Effector memory CD8-positive, alpha-beta T cell (primary cell): ENCODE measurements at regions not wholly inside any gene's neighbourhood (a gene's known extent, or its start where the extent isn't known, plus 50 kb on each side); places are given as distances from the start of the nearest gene placed in this dataset.

Experiments
- ATAC-seq: fragments of 150-1000 bp; cut with Tn5 transposase; replicated peaks from 2 replicates; pipeline ENCODE4 v1.10.0; 2021; ENCODE audit warnings: mild to moderate bottlenecking, moderate library complexity
- DNase-seq, 3 experiments: peaks; one replicate each; pipeline ENCODE4 v3.0.0; 2021
- H3K27ac Mint-ChIP-seq, 2 donors: one replicate each; pipeline ENCODE4 v1.8.0; 2022; ENCODE audit warnings: mild to moderate bottlenecking in 2 of 2, mixed read lengths in 2 of 2, moderate library complexity in 2 of 2
- H3K27me3 Mint-ChIP-seq, 2 donors: one replicate each; pipeline ENCODE4 v1.8.0; 2022; ENCODE audit warnings: mixed read lengths in 2 of 2
- H3K36me3 Mint-ChIP-seq: one replicate; pipeline ENCODE4 v1.8.0; 2022; ENCODE audit warnings: mild to moderate bottlenecking, moderate library complexity, mixed read lengths; ENCODE audit not compliant: insufficient read depth
- H3K4me1 Mint-ChIP-seq, 2 donors: one replicate each; pipeline ENCODE4 v1.8.0; 2022; ENCODE audit warnings: low read depth in 2 of 2, mixed read lengths in 2 of 2
- H3K4me3 Mint-ChIP-seq, 2 donors: one replicate each; pipeline ENCODE4 v1.8.0; 2022; ENCODE audit warnings: mild to moderate bottlenecking in 2 of 2, mixed read lengths in 2 of 2, moderate library complexity in 2 of 2
- H3K9me3 Mint-ChIP-seq, 2 donors: one replicate each; pipeline ENCODE4 v1.8.0; 2022; ENCODE audit warnings: mixed read lengths in 2 of 2

DNA sequence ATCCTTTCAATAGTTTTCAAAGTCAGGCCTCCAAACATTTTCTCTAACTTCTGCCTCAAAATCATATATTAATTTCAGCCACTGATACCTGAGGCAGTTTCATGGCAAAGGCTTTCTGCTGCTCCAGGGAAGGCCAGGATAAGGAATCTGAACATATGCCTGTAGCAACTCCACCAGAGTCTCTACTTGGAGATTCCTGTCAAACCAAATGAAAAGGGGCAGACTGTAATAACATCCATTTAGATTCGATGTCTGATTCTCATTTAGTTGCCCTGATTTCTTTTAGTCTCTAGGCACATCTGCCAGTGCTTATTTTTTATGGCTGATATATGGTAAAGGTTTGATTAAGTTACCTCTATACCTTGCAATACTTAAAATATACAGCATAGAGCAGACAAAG, 109.6 kb upstream of the ZNF385D start:
- no peaks in the 10 kb centered on the region for H3K27me3 Mint-ChIP-seq
- H3K36me3 Mint-ChIP-seq = no peaks in the 10 kb centered on the region
- H3K4me1 Mint-ChIP-seq = no peaks in the 10 kb centered on the region
- no peak for DNase-seq
- peaks cover 11 to 14% of the 10 kb centered on the region in 2 donors for H3K9me3 Mint-ChIP-seq
- no peak overlapping the region for H3K4me3 Mint-ChIP-seq
- no peak overlapping the region for H3K27ac Mint-ChIP-seq
- no peak for ATAC-seq

DNA sequence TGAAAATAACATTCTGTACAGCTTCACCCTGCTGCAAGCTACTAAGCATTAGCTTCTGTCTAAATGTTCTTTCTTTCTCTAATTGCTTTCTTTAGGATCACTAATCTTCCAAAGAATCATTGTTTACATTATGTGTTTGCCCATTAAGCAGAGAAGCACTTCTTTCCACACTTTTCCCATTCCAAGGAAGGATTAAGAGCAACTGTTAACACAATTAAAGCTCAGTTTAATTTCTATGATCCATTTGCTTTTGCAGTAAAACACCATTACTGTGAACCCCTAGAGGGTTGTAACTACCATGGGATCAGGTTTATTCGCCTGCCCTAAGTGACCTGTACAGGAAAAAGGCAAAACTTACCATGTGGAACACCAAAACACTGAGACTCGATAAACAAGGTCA, 125.8 kb upstream of the ZNF385D start:
- Mint-ChIP-seq H3K36me3 (no peaks in the 10 kb centered on the region), H3K4me3 (no peak overlapping the region), H3K9me3 (peaks cover 5 to 7% of the 10 kb centered on the region in 2 donors), H3K4me1 (no peaks in the 10 kb centered on the region), H3K27me3 (no peaks in the 10 kb centered on the region), H3K27ac (no peak overlapping the region)
- ATAC-seq (no peak), DNase-seq (no peak)

GRCh38 chr3:21877214-21877754, 126.3 kb upstream of the ZNF385D start:
- no peak for ATAC-seq
- Mint-ChIP-seq H3K4me1 (no peaks in the 10 kb centered on the region), H3K4me3 (no peak overlapping the region), H3K36me3 (no peaks in the 10 kb centered on the region), H3K9me3 (peaks cover 5 to 7% of the 10 kb centered on the region in 2 donors), H3K27ac (no peak overlapping the region), H3K27me3 (no peaks in the 10 kb centered on the region)
- no peak for DNase-seq

DNA sequence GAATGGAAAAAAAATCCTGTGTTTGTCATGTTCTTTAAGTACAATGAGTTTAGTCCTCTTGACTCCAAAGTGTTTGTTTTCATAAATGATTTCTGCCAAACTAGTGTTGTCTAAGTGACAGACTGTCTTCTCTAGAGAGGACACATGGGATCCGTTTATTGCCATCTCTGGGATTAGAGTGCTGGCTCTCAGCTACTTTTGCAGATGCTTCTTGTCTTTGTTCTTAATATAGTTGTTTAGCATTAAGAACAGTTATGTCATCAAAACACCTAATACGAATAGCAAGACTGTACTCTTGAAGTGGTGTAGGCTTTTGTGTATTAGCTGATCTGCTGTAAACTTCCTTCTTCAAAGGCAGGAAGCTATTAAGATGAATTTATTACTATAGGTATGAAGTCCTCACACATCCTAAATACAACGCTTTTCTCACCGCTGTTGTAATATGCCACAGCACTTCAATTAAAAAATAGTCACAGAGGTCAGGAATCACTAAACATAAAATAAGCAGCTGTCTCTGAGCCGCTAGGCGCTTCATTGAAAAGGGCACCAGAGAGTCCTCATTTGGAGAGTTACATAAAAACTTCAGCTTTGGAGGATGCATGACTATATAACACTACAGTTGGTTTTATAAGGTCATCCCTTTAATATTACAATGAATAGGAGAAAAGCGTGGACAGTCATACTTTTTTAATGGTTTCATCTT, 128.3 kb upstream of the ZNF385D start:
- Mint-ChIP-seq H3K4me3 (no peak overlapping the region), H3K27ac (no peak overlapping the region)

GRCh38 chr3:21888656-21889055, 137.6 kb upstream of the ZNF385D start:
- DNase-seq (no peak), ATAC-seq (no peak)
- H3K9me3 Mint-ChIP-seq = peaks cover 8 to 32% of the 10 kb centered on the region in 2 donors
- no peaks in the 10 kb centered on the region for H3K27me3 Mint-ChIP-seq
- H3K27ac Mint-ChIP-seq = no peak overlapping the region
- no peak overlapping the region for H3K4me3 Mint-ChIP-seq
- H3K36me3 Mint-ChIP-seq = peaks cover 3% of the 10 kb centered on the region
- no peaks in the 10 kb centered on the region for H3K4me1 Mint-ChIP-seq

More for the DNA sequence above, 128.3 kb upstream of the ZNF385D start:
- Mint-ChIP-seq H3K36me3 (no peaks in the 10 kb centered on the region), H3K4me1 (no peaks in the 10 kb centered on the region), H3K27me3 (no peaks in the 10 kb centered on the region), H3K9me3 (peaks cover 5 to 7% of the 10 kb centered on the region in 2 donors)
- no peak for DNase-seq
- ATAC-seq = no peak

DNA sequence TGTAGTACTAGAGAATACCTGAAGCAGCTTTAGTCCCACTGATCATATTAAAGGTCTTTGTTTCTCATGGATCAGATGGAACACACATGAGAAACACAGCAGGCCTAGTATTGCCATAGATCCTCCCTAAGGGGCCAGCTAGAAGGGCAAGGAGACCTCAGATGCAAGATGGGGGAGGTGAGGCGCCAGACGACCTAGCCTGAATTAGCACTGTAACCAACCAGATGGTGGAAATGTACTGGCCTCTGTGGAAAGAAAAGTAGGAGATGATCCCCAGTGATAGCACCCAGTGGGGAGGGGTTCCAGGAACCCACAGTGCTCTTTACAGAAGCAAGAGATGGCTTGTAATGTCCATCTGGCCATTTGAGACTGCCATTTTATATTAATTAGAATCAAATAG, 138.2 kb upstream of the ZNF385D start:
- peaks cover 3% of the 10 kb centered on the region for H3K36me3 Mint-ChIP-seq
- no peak overlapping the region for H3K27ac Mint-ChIP-seq
- ATAC-seq = no peak
- H3K9me3 Mint-ChIP-seq = peaks cover 8 to 32% of the 10 kb centered on the region in 2 donors
- no peak for DNase-seq
- H3K4me1 Mint-ChIP-seq = no peaks in the 10 kb centered on the region
- no peaks in the 10 kb centered on the region for H3K27me3 Mint-ChIP-seq
- no peak overlapping the region for H3K4me3 Mint-ChIP-seq

DNA sequence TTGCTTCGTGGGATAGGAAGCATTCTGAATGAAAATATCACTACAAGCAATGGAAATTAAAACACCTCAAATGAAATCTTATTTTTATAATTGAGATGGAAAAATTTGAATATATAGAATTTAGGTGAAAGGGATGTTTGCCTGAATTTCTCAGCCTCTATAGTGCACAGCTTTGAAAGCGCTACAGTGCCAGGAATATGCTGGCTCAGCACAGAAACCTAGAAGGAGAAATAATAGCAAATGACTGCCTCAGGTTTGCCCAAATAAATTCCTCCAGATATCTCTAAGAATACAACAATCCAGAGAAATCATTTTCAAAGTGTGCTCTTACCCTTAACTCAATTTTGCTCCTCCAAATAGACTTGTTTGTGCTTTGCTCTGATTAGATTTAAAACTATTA, 141.1 kb upstream of the ZNF385D start:
- Mint-ChIP-seq H3K27ac (no peak overlapping the region), H3K36me3 (peaks cover 3% of the 10 kb centered on the region), H3K9me3 (peaks cover 12 to 31% of the 10 kb centered on the region in 2 donors), H3K27me3 (no peaks in the 10 kb centered on the region), H3K4me1 (no peaks in the 10 kb centered on the region), H3K4me3 (no peak overlapping the region)
- ATAC-seq (no peak), DNase-seq (no peak)

- H3K36me3 Mint-ChIP-seq = no peaks in the 10 kb centered on the region
- no peaks in the 10 kb centered on the region for H3K4me1 Mint-ChIP-seq
- DNase-seq (no peak), ATAC-seq (no peak)
- no peaks in the 10 kb centered on the region for H3K27me3 Mint-ChIP-seq
- H3K27ac Mint-ChIP-seq = no peak overlapping the region
- H3K9me3 Mint-ChIP-seq = peaks cover 15 to 28% of the 10 kb centered on the region in 2 donors
- no peak overlapping the region for H3K4me3 Mint-ChIP-seq
Measured at GRCh38 chr3:21893242-21893641, 142.2 kb upstream of the ZNF385D start.

DNA sequence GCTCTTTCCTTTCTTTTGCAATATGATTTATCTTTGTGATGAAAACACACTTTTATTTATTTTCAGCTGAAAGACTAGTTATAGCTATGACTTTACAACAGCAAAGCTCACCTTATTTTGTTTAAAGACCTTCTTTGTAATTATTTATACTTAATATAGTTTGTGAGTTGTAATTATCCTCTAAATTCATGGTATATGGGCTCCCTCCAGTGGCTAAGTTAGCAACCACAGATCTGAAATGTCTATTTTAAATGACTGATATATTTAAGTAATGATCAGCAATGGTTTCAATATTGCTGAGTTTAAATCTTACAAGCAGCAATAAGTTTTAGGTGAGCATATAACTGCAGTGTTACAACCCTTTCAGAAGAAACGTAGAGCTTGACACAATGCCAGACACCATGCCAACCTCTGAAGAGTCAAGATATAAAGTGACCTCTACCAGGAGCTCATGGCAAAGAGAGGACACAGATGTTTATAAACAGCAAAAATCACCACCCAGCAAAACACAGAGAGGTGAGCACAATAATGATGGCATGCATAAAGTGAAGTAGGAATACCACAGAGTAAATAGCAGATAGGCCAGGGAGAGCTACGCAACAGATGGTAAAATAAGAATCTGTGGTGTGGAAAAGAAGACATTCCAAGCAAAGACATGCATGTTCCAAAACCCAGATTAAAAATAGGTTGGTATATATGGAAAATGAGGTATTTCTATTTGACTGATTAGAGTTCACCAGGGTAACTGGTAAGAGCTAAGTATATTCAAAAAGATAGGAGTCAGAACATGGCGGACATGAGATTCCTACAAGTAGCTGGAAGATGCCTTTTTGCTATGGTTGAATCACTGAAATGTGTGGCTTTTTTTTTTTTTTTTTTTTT, 143.7 kb upstream of the ZNF385D start:
- no peaks in the 10 kb centered on the region for H3K36me3 Mint-ChIP-seq
- no peak for DNase-seq
- no peak for ATAC-seq
- H3K4me3 Mint-ChIP-seq = no peak overlapping the region
- H3K27ac Mint-ChIP-seq = no peak overlapping the region
- H3K4me1 Mint-ChIP-seq = no peaks in the 10 kb centered on the region
- H3K9me3 Mint-ChIP-seq = peaks cover 14 to 16% of the 10 kb centered on the region in 2 donors
- H3K27me3 Mint-ChIP-seq = no peaks in the 10 kb centered on the region

DNA sequence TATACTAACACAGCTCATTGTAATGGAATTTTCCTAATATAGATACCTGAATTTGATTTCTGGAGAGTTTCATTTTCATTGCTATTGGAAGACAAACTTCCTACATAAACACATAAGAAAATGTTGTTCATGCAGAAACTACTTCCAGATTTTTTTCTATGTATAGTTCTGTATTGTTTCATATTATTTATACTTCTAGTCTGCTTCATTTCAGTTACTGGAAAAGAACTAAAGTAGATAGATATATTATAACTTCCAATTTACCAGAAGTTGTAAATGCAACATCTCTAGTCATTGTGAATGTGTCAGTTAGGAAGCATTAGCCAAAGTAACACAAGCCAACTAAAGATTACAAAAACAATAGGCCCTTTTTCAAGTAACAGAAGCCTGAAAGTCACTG, 147.3 kb upstream of the ZNF385D start:
- no peaks in the 10 kb centered on the region for H3K27me3 Mint-ChIP-seq
- DNase-seq (no peak), ATAC-seq (no peak)
- no peak overlapping the region for H3K4me3 Mint-ChIP-seq
- H3K27ac Mint-ChIP-seq = no peak overlapping the region
- no peaks in the 10 kb centered on the region for H3K4me1 Mint-ChIP-seq
- peaks cover 10 to 14% of the 10 kb centered on the region in 2 donors for H3K9me3 Mint-ChIP-seq
- H3K36me3 Mint-ChIP-seq = no peaks in the 10 kb centered on the region

- peaks cover 6 to 7% of the 10 kb centered on the region in 2 donors for H3K9me3 Mint-ChIP-seq
- no peaks in the 10 kb centered on the region for H3K4me1 Mint-ChIP-seq
- H3K4me3 Mint-ChIP-seq = no peak overlapping the region
- H3K27ac Mint-ChIP-seq = no peak overlapping the region
- no peaks in the 10 kb centered on the region for H3K27me3 Mint-ChIP-seq
- H3K36me3 Mint-ChIP-seq = no peaks in the 10 kb centered on the region
- DNase-seq (no peak), ATAC-seq (no peak)
Measured at GRCh38 chr3:21901484-21901883, 150.5 kb upstream of the ZNF385D start.

- H3K4me3 Mint-ChIP-seq = no peak overlapping the region
- DNase-seq (no peak), ATAC-seq (no peak)
- H3K9me3 Mint-ChIP-seq = peaks cover 5 to 7% of the 10 kb centered on the region in 2 donors
- no peak overlapping the region for H3K27ac Mint-ChIP-seq
- no peaks in the 10 kb centered on the region for H3K4me1 Mint-ChIP-seq
- H3K36me3 Mint-ChIP-seq = no peaks in the 10 kb centered on the region
- H3K27me3 Mint-ChIP-seq = no peaks in the 10 kb centered on the region
Measured at GRCh38 chr3:21902956-21903355, 151.9 kb upstream of the ZNF385D start.

GRCh38 chr3:21909096-21909495, 158.1 kb upstream of the ZNF385D start:
- H3K36me3 Mint-ChIP-seq = no peaks in the 10 kb centered on the region
- H3K4me1 Mint-ChIP-seq = no peaks in the 10 kb centered on the region
- peaks cover 9 to 12% of the 10 kb centered on the region in 2 donors for H3K9me3 Mint-ChIP-seq

DNA sequence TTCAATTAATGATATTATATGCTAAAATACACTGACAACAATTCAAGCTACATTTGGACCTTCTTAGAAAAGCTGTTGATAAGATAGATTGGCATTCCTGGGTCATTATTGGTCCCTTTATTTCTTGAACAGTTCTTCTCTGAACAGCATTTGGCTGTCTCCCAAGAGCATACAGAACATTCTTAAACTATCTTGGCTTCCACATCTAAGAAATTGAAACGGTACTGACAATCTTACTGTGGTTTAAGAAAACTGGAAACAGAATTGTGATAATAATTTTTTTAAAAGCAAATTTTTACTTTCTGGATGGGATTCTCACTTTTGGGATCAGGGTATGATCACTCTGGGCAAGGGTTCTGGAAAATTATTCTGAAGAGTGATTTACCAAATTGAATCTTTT, 161.7 kb upstream of the ZNF385D start:
- H3K36me3 Mint-ChIP-seq = no peaks in the 10 kb centered on the region

More at GRCh38 chr3:21909096-21909495, 158.1 kb upstream of the ZNF385D start:
- H3K27ac Mint-ChIP-seq = no peak overlapping the region
- H3K4me3 Mint-ChIP-seq = no peak overlapping the region
- no peak for DNase-seq
- no peak for ATAC-seq
- H3K27me3 Mint-ChIP-seq = no peaks in the 10 kb centered on the region

More for the DNA sequence above, 161.7 kb upstream of the ZNF385D start:
- Mint-ChIP-seq H3K27ac (no peak overlapping the region), H3K4me1 (no peaks in the 10 kb centered on the region), H3K9me3 (peaks cover 6 to 12% of the 10 kb centered on the region in 2 donors), H3K4me3 (no peak overlapping the region), H3K27me3 (no peaks in the 10 kb centered on the region)
- DNase-seq (no peak), ATAC-seq (no peak)
